Gastroesophageal sphincter (tissue), 3 donors: ENCODE measurements at regions not wholly inside any gene's neighbourhood (a gene's known extent, or its start where the extent isn't known, plus 50 kb on each side); places are given as distances from the start of the nearest gene placed in this dataset.

Experiments used
- EP300 ChIP-seq: sonication (generic); formaldehyde crosslinking; IDR thresholded peaks from one replicate; pipeline ENCODE4 v1.6.1; 2017; ENCODE audit warnings: antibody characterized with exemption, mild to moderate bottlenecking
- POLR2A ChIP-seq, 2 donors: fragments of 450-650 bp; IDR thresholded peaks; one replicate each; pipeline ENCODE4 v1.6.1; 2017; ENCODE audit warnings: antibody characterized with exemption in 2 of 2, mild to moderate bottlenecking in 2 of 2, moderate library complexity in 1 of 2
- TF ChIP-seq, protein P1 (sequence below), 4 experiments: fragments of 200-600 bp in 2 of 4; fragments of 450-650 bp in 2 of 4; sonication (generic) in 1 of 4; IDR thresholded peaks; one replicate each; pipeline ENCODE4 v1.5.1; 2017 to 2019; ENCODE audit warnings: antibody characterized with exemption in 4 of 4, mild to moderate bottlenecking in 2 of 4, moderate library complexity in 2 of 4

DNA sequence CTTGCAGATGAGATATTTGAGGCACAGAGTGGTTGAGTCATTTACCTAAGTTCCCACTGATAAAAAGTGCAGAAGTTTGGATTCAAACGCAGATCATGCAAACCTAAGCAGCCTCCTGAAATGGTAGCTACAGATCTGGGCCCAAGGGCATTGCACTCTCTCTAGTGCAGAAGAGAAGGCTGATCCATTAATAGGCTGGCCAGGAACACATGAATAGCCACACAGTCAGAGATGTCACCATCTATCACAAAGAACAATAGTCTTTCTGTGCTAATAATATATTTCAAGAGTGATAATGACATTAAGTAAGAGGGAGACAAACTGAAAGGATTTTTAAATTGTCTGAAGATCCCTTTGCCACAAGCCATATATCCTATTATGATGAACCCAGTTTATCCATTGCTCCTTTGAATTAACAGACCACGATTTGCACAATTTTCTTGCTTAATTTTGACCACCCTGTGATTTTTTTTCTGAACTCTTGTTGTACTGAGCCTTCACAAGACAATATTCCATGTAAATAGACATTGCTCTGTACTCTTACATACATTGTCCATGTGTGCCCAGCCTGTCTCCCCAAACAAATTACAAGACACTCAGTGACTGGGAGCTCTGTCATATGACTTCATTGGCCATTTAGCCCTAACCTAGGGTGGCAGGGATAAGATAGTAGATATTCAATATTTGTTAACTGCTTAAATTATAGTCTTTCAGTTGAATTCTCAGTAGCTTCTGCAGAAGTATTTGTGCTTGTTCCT lies 112.4 kb upstream of the RBPJ start:
- TF ChIP-seq, protein P1, sequence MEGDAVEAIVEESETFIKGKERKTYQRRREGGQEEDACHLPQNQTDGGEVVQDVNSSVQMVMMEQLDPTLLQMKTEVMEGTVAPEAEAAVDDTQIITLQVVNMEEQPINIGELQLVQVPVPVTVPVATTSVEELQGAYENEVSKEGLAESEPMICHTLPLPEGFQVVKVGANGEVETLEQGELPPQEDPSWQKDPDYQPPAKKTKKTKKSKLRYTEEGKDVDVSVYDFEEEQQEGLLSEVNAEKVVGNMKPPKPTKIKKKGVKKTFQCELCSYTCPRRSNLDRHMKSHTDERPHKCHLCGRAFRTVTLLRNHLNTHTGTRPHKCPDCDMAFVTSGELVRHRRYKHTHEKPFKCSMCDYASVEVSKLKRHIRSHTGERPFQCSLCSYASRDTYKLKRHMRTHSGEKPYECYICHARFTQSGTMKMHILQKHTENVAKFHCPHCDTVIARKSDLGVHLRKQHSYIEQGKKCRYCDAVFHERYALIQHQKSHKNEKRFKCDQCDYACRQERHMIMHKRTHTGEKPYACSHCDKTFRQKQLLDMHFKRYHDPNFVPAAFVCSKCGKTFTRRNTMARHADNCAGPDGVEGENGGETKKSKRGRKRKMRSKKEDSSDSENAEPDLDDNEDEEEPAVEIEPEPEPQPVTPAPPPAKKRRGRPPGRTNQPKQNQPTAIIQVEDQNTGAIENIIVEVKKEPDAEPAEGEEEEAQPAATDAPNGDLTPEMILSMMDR (IDR thresholded peaks at IDR 0.05), result no peak
- no peak for TF ChIP-seq EP300
- no peak for TF ChIP-seq POLR2A (IDR thresholded peaks at IDR 0.05)
